Cardiac muscle cell (in vitro differentiated cells and primary cell): ENCODE measurements at regions not wholly inside any gene's neighbourhood (a gene's known extent, or its start where the extent isn't known, plus 50 kb on each side); places are given as distances from the start of the nearest gene placed in this dataset.

Experiments
- DNase-seq, 2 donors: peaks; one replicate each; pipeline versions ENCODE4 v3.0.0 to v3.0.0-alpha.2; 2010 to 2017; ENCODE audit warnings: low read depth in 1 of 2, low spot score in 1 of 2
- H3K27ac ChIP-seq: fragments of 200-600 bp; sonication (generic); 2 replicates; pipeline ENCODE4 v1.5.1; 2016
- H3K27me3 ChIP-seq: fragments of 200-600 bp; sonication (generic); 2 replicates; pipeline ENCODE4 v1.6.0; 2016; ENCODE audit warnings: control low read depth
- H3K36me3 ChIP-seq: fragments of 200-600 bp; sonication (generic); 2 replicates; pipeline ENCODE4 v1.5.1; 2016; ENCODE audit warnings: control low read depth
- H3K4me1 ChIP-seq: fragments of 200-600 bp; sonication (generic); 2 replicates; pipeline ENCODE4 v1.8.1; 2017; ENCODE audit warnings: low read depth, mild to moderate bottlenecking, mixed run types
- H3K4me3 ChIP-seq: fragments of 200-600 bp; sonication (generic); 2 replicates; pipeline ENCODE4 v1.5.1; 2016; ENCODE audit warnings: mild to moderate bottlenecking
- H3K9me3 ChIP-seq: fragments of 200-600 bp; sonication (generic); 2 replicates; pipeline ENCODE4 v1.5.1; 2017; ENCODE audit warnings: low read depth, mild to moderate bottlenecking, control low read depth
- TF ChIP-seq, protein P1 (sequence below): IDR thresholded peaks from 2 replicates; pipeline ENCODE4 v1.5.1; 2012; ENCODE audit warnings: low read depth, mild to moderate bottlenecking, low read length

DNA sequence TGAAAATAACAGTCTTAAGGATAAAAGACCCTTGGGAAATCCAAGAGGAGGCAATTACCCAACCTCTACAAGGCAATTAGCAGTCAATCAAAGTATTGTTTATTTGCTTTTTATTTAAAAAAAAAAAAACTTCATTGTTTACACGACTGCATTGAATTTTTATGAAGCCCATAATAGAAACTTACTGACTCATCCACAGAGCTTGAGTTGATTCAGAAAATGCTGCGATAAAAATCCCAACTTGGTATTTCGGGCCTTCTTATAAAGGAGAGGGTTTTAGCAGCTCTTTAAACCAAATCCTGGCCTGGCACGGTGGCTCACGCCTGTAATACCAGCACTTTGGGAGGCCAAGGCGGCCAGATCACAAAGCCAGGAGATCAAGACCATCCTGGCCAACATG lies 69.2 kb upstream of the PALS2 start:
- no peaks in the 10 kb centered on the region for H3K27me3 ChIP-seq
- H3K36me3 ChIP-seq, result no peaks in the 10 kb centered on the region
- no peaks in the 10 kb centered on the region for H3K9me3 ChIP-seq
- no peak overlapping the region for H3K4me3 ChIP-seq
- TF ChIP-seq, protein P1, sequence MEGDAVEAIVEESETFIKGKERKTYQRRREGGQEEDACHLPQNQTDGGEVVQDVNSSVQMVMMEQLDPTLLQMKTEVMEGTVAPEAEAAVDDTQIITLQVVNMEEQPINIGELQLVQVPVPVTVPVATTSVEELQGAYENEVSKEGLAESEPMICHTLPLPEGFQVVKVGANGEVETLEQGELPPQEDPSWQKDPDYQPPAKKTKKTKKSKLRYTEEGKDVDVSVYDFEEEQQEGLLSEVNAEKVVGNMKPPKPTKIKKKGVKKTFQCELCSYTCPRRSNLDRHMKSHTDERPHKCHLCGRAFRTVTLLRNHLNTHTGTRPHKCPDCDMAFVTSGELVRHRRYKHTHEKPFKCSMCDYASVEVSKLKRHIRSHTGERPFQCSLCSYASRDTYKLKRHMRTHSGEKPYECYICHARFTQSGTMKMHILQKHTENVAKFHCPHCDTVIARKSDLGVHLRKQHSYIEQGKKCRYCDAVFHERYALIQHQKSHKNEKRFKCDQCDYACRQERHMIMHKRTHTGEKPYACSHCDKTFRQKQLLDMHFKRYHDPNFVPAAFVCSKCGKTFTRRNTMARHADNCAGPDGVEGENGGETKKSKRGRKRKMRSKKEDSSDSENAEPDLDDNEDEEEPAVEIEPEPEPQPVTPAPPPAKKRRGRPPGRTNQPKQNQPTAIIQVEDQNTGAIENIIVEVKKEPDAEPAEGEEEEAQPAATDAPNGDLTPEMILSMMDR, result no peak
- H3K4me1 ChIP-seq, result peaks cover 4% of the 10 kb centered on the region
- no peak for DNase-seq
- H3K27ac ChIP-seq, result no peak overlapping the region

DNA sequence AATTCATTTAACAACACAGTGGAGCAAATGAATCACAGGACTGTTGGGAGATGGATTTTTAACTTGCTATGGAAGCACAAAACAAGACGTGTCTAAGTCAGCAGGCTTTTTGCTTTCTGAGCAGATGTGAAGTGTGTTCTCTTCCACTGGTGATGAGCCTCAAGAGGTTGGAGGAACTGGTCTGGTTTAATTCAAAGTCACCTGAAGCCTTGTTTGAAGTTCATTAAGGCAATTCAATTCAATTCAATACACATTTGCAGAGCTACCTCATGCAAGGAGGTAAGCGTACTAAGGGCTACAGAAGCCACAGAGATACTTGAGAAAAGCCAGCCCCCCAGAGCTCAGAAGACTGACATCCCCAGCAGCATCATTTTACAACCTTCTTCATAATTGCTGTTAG lies 68.4 kb upstream of the PALS2 start:
- Histone ChIP-seq H3K4me1 (peaks cover 4% of the 10 kb centered on the region), H3K4me3 (no peak overlapping the region), H3K27me3 (no peaks in the 10 kb centered on the region), H3K36me3 (no peaks in the 10 kb centered on the region), H3K9me3 (no peaks in the 10 kb centered on the region), H3K27ac (no peak overlapping the region)
- no peak for DNase-seq
- TF ChIP-seq, protein P1, result no peak

DNA sequence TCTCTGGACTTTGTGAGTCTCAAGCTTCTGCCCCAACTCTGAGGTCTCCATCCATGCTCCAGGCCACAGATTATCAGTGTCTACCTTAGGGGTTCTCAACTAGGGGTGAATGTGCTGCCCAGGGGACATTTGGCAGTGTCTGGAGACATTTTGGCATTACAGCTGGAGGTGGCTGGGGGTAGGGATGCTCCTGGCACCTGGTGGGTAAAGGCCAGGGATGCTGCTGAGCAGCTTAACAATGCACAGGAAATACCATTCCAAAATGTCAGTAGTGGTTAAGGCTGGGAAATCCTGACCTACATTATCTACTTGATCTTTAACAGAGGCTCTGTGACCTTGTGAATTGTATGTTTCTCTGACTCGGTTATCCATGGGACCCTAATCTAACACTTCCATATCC lies 67.3 kb upstream of the PALS2 start:
- TF ChIP-seq, protein P1, result no peak
- H3K27me3 ChIP-seq, result no peaks in the 10 kb centered on the region
- no peak overlapping the region for H3K27ac ChIP-seq
- DNase-seq, result no peak
- peaks cover 4% of the 10 kb centered on the region for H3K4me1 ChIP-seq
- H3K36me3 ChIP-seq, result no peaks in the 10 kb centered on the region
- H3K9me3 ChIP-seq, result no peaks in the 10 kb centered on the region
- no peak overlapping the region for H3K4me3 ChIP-seq

GRCh38 chr7:24508316-24508715 lies 64.9 kb upstream of the PALS2 start:
- Histone ChIP-seq H3K27me3 (no peaks in the 10 kb centered on the region), H3K4me1 (peaks cover 4% of the 10 kb centered on the region), H3K27ac (no peak overlapping the region), H3K4me3 (no peak overlapping the region), H3K36me3 (no peaks in the 10 kb centered on the region), H3K9me3 (no peaks in the 10 kb centered on the region)
- no peak for DNase-seq
- TF ChIP-seq, protein P1, result no peak

GRCh38 chr7:24510759-24511158 lies 62.5 kb upstream of the PALS2 start:
- no peak overlapping the region for H3K4me3 ChIP-seq
- no peaks in the 10 kb centered on the region for H3K27me3 ChIP-seq
- no peaks in the 10 kb centered on the region for H3K9me3 ChIP-seq
- no peak for DNase-seq
- TF ChIP-seq, protein P1, result no peak
- no peak overlapping the region for H3K27ac ChIP-seq
- no peaks in the 10 kb centered on the region for H3K36me3 ChIP-seq
- no peaks in the 10 kb centered on the region for H3K4me1 ChIP-seq

DNA sequence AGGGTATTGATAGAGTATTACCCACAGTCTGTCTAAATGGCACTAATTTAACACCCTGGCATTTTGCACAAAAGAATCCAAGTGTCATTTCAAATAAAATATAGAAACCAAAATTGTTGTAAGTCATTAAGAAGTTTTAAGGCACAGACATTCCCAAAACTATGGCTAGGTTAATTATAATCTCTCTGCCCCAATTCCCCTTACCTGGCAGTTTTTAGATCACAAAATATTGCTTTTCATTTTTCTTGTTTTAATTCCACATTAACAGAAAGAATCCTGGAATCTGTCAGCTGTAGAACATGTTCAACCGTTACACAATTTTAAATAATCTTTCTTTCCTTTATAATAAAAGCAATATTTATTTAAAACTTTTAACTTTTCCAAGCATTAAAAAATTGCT lies 56.1 kb upstream of the PALS2 start:
- H3K4me1 ChIP-seq, result no peaks in the 10 kb centered on the region
- TF ChIP-seq, protein P1, result no peak
- H3K4me3 ChIP-seq, result no peak overlapping the region
- H3K36me3 ChIP-seq, result no peaks in the 10 kb centered on the region
- H3K9me3 ChIP-seq, result no peaks in the 10 kb centered on the region
- no peak for DNase-seq
- no peaks in the 10 kb centered on the region for H3K27me3 ChIP-seq
- no peak overlapping the region for H3K27ac ChIP-seq
